H1 (cell line): ENCODE measurements at regions not wholly inside any gene's neighbourhood (a gene's known extent, or its start where the extent isn't known, plus 50 kb on each side); places are given as distances from the start of the nearest gene placed in this dataset.

Source experiments
- CTCF ChIA-PET: fragments of 300-600 bp; sonication (Branson Sonifier 250); formaldehyde crosslinking; loops from one replicate; lab custom pipeline; 2021; ENCODE audit not compliant: partially characterized antibody; lab: Charles Lee
- POLR2A ChIA-PET: fragments of 300-600 bp; sonication (Branson Sonifier 250); formaldehyde crosslinking; loops from one replicate; lab custom pipeline; 2021; ENCODE audit warnings: inconsistent platforms; ENCODE audit not compliant: partially characterized antibody; lab: Charles Lee
- DNase-seq, 2 experiments: peaks; one replicate each; pipeline versions ENCODE4 v3.0.0 to v3.0.0-alpha.2; 2010 to 2022; ENCODE audit warnings: low spot score in 2 of 2, low read depth in 1 of 2, mixed read lengths in 1 of 2
- FAIRE-seq: peaks from 2 replicates; lab custom pipeline; 2011; peaks lifted over from hg19 to GRCh38; lab: Jason Lieb, UNC
- H2AFZ ChIP-seq: 2 replicates; pipeline ENCODE4 v1.8.1; 2012; ENCODE audit warnings: low read length, inconsistent platforms
- H2AK5ac ChIP-seq: 2 replicates; pipeline ENCODE4 v1.6.1; 2013; ENCODE audit warnings: low read depth, low read length
- H2BK120ac ChIP-seq: replicated peaks from 2 replicates; pipeline ENCODE3; 2013; ENCODE audit warnings: low read depth, low read length, inconsistent platforms
- H2BK12ac ChIP-seq: 2 replicates; pipeline ENCODE4 v1.6.1; 2013; ENCODE audit warnings: low read depth, low read length
- H2BK15ac ChIP-seq: 2 replicates; pipeline ENCODE4 v1.6.1; 2013; ENCODE audit warnings: low read length
- H2BK20ac ChIP-seq: 2 replicates; pipeline ENCODE4 v1.6.1; 2013; ENCODE audit warnings: low read length
- H2BK5ac ChIP-seq: 2 replicates; pipeline ENCODE4 v1.6.1; 2013; ENCODE audit warnings: low read depth, low read length
- H3K14ac ChIP-seq: 2 replicates; pipeline ENCODE4 v1.6.1; 2013; ENCODE audit warnings: inconsistent platforms; ENCODE audit not compliant: insufficient read length
- H3K18ac ChIP-seq: 2 replicates; pipeline ENCODE4 v1.6.1; 2013; ENCODE audit warnings: low read length; ENCODE audit errors: extremely low read depth
- H3K23ac ChIP-seq: 2 replicates; pipeline ENCODE4 v1.6.1; 2013; ENCODE audit warnings: inconsistent platforms; ENCODE audit not compliant: insufficient read length
- H3K23me2 ChIP-seq: 2 replicates; pipeline ENCODE4 v1.6.1; 2013; ENCODE audit warnings: low read depth, low read length
- H3K27ac ChIP-seq: 2 replicates; pipeline ENCODE4 v1.6.1; 2011; ENCODE audit warnings: low read depth, low read length, inconsistent platforms
- H3K27me3 ChIP-seq, 4 experiments: replicated peaks in 1 of 4; 1 replicate in 1 of 4; 2 replicates in 3 of 4; pipeline versions ENCODE4 v1.6.1 to v1.8.1; 2011 to 2013; ENCODE audit warnings: low read length in 3 of 4, mild to moderate bottlenecking in 3 of 4, inconsistent platforms in 2 of 4, mixed read lengths in 2 of 4, moderate library complexity in 1 of 4; ENCODE audit not compliant: control insufficient read depth in 3 of 4, insufficient read depth in 3 of 4; ENCODE audit errors: extremely low read depth in 1 of 4
- H3K36me3 ChIP-seq, 4 experiments: 2 replicates each; pipeline versions ENCODE4 v1.6.1 to v1.8.1; 2011 to 2013; ENCODE audit warnings: mild to moderate bottlenecking in 4 of 4, low read length in 3 of 4, moderate library complexity in 2 of 4, control low read depth in 1 of 4, inconsistent platforms in 1 of 4; ENCODE audit not compliant: insufficient read depth in 4 of 4, control insufficient read depth in 2 of 4
- H3K4ac ChIP-seq: replicated peaks from 2 replicates; pipeline ENCODE3; 2013; ENCODE audit warnings: low read length, low read depth, mixed read lengths, inconsistent platforms; ENCODE audit not compliant: insufficient read length
- H3K4me1 ChIP-seq, 4 experiments: replicated peaks in 1 of 4; 1 replicate in 1 of 4; 2 replicates in 3 of 4; pipeline versions ENCODE4 v1.6.1 to v1.8.1; 2011 to 2013; ENCODE audit warnings: low read length in 3 of 4, inconsistent platforms in 2 of 4, mixed read lengths in 1 of 4; ENCODE audit not compliant: insufficient read depth in 4 of 4, control insufficient read depth in 3 of 4
- H3K4me2 ChIP-seq, 2 experiments: 2 replicates each; pipeline versions ENCODE4 v1.6.1 to v1.8.1; 2011 to 2013; ENCODE audit warnings: low read depth in 2 of 2, low read length in 2 of 2, control low read depth in 1 of 2, inconsistent platforms in 1 of 2, mild to moderate bottlenecking in 1 of 2; ENCODE audit not compliant: insufficient read depth in 1 of 2
- H3K4me3 ChIP-seq, 4 experiments: fragments of 200-600, 300-600 bp in 1 of 4; sonication (generic), shearing (Covaris generic), sonication (Bioruptor Twin) in 1 of 4; 2 replicates each; pipeline versions ENCODE4 v1.5.1 to v1.8.1; 2011 to 2016; ENCODE audit warnings: low read length in 4 of 4, low read depth in 3 of 4, control low read depth in 2 of 4, inconsistent platforms in 2 of 4, mild to moderate bottlenecking in 2 of 4, mixed read lengths in 1 of 4, moderate library complexity in 1 of 4; ENCODE audit not compliant: insufficient read depth in 2 of 4; ENCODE audit errors: extremely low read depth in 1 of 4
- H3K56ac ChIP-seq: replicated peaks from 2 replicates; pipeline ENCODE3; 2013; ENCODE audit warnings: low read depth, mild to moderate bottlenecking, mixed read lengths, low read length, inconsistent platforms; ENCODE audit not compliant: insufficient read length
- H3K79me1 ChIP-seq: 2 replicates; pipeline ENCODE4 v1.6.1; 2013; ENCODE audit warnings: low read depth, low read length, control low read depth
- H3K79me2 ChIP-seq, 2 experiments: 2 replicates each; pipeline versions ENCODE4 v1.6.1 to v1.8.1; 2012 to 2013; ENCODE audit warnings: low read length in 2 of 2, mild to moderate bottlenecking in 2 of 2, inconsistent platforms in 1 of 2; ENCODE audit not compliant: insufficient read depth in 2 of 2, control insufficient read depth in 1 of 2
- H3K9ac ChIP-seq, 4 experiments: replicated peaks in 1 of 4; 1 replicate in 1 of 4; 2 replicates in 3 of 4; pipeline versions ENCODE4 v1.6.1 to v1.8.1; 2011 to 2013; ENCODE audit warnings: low read depth in 3 of 4, low read length in 3 of 4, control low read depth in 2 of 4, mild to moderate bottlenecking in 2 of 4, moderate library complexity in 2 of 4, inconsistent platforms in 1 of 4; ENCODE audit errors: extremely low read depth in 1 of 4
- H3K9me3 ChIP-seq, 2 experiments: 2 replicates each; pipeline versions ENCODE4 v1.6.1 to v1.8.1; 2012 to 2013; ENCODE audit warnings: mild to moderate bottlenecking in 2 of 2, moderate library complexity in 2 of 2, control low read depth in 1 of 2, inconsistent platforms in 1 of 2, low read depth in 1 of 2, low read length in 1 of 2, mixed read lengths in 1 of 2; ENCODE audit not compliant: insufficient read depth in 2 of 2
- H4K20me1 ChIP-seq, 2 experiments: replicated peaks in 1 of 2; 2 replicates each; pipeline versions ENCODE3 to v1.8.1; 2011 to 2013; ENCODE audit warnings: inconsistent platforms in 2 of 2, low read length in 2 of 2, mild to moderate bottlenecking in 1 of 2; ENCODE audit not compliant: insufficient read depth in 2 of 2, control insufficient read depth in 1 of 2
- H4K5ac ChIP-seq: 2 replicates; pipeline ENCODE4 v1.6.1; 2013; ENCODE audit warnings: low read length, low read depth, mixed read lengths, inconsistent platforms; ENCODE audit not compliant: insufficient read length
- H4K8ac ChIP-seq: 2 replicates; pipeline ENCODE4 v1.8.0; 2013; ENCODE audit warnings: mild to moderate bottlenecking, moderate library complexity, low read length, inconsistent platforms; ENCODE audit not compliant: insufficient read depth; ENCODE audit errors: extremely low read depth
- H4K91ac ChIP-seq: replicated peaks from 2 replicates; pipeline ENCODE3; 2013; ENCODE audit warnings: low read length, mixed read lengths, inconsistent platforms; ENCODE audit not compliant: insufficient read length
- CEBPB ChIP-seq: IDR thresholded peaks from 2 replicates; pipeline ENCODE4 v1.6.1; 2012; ENCODE audit warnings: low read depth, low read length
- CHD2 ChIP-seq: IDR thresholded peaks from 2 replicates; pipeline ENCODE4 v1.6.1; 2012; ENCODE audit warnings: low read length, improper control_type of control experiment
- FOSL1 ChIP-seq: IDR thresholded peaks from 2 replicates; pipeline ENCODE4 v1.6.1; 2011; ENCODE audit warnings: mild to moderate bottlenecking, low read depth, low read length, moderate library complexity; ENCODE audit not compliant: insufficient read depth
- WGBS, 2 experiments: shearing (Covaris generic) in 1 of 2; methylation state at CpG; one replicate each; pipeline versions ENCODE4 v1.1.6 to v1.1.7; 2013 to 2015; ENCODE audit warnings: low lambda C conversion rate in 2 of 2, mixed read lengths in 2 of 2, inconsistent platforms in 1 of 2, low coverage in 1 of 2, missing lambda C conversion rate in 1 of 2; ENCODE audit not compliant: insufficient replicate concordance in 2 of 2, insufficient coverage in 1 of 2, insufficient read length in 1 of 2; ENCODE audit errors: extremely low coverage in 1 of 2, missing lambda C conversion rate in 1 of 2; 5-methylcytosine and 5-hydroxymethylcytosine counted together

GRCh38 chr2:238636269-238637073 is 209.7 kb downstream of the ASB1 start:
- H3K36me3 ChIP-seq, result no peaks in the 10 kb centered on the region
- POLR2A ChIA-PET, result no interaction called here
- H2BK5ac ChIP-seq, result no peak overlapping the region
- no peaks in the 10 kb centered on the region for H3K27me3 ChIP-seq
- no peak for FAIRE-seq
- H4K91ac ChIP-seq, result no peak overlapping the region
- no peaks in the 10 kb centered on the region for H3K79me2 ChIP-seq
- no peaks in the 10 kb centered on the region; the same call in 1 of the 2 replicates for H3K23me2 ChIP-seq
- no peaks in the 10 kb centered on the region for H3K4me1 ChIP-seq
- H3K18ac ChIP-seq, result no peak overlapping the region
- H3K4ac ChIP-seq, result no peak overlapping the region
- H2BK15ac ChIP-seq, result no peak overlapping the region
- H2AK5ac ChIP-seq, result no peak overlapping the region
- H4K8ac ChIP-seq, result no peak overlapping the region
- H2BK12ac ChIP-seq, result no peak overlapping the region
- WGBS, 2 experiments, result 87% methylated on average over 23 of the region's 23 CpGs; no CpG with 5 or more reads in 1 of the 2 experiments
- H3K27ac ChIP-seq, result no peak overlapping the region
- H3K79me1 ChIP-seq, result no peaks in the 10 kb centered on the region
- TF ChIP-seq CEBPB, result no peak
- no peak for TF ChIP-seq FOSL1
- no peak for TF ChIP-seq CHD2
- CTCF ChIA-PET, result no interaction called here
- no peak overlapping the region for H3K14ac ChIP-seq
- H3K56ac ChIP-seq, result no peak overlapping the region
- H2BK120ac ChIP-seq, result no peak overlapping the region
- H3K4me3 ChIP-seq, result no peak overlapping the region
- peak in 1 of 2 experiments; percentile 24 for DNase-seq
- no peak overlapping the region for H4K5ac ChIP-seq
- no peak overlapping the region for H3K23ac ChIP-seq
- H2AFZ ChIP-seq, result no peak overlapping the region
- peaks cover 0 to 1% of the 10 kb centered on the region in 2 experiments for H4K20me1 ChIP-seq
- H3K4me2 ChIP-seq, result no peak overlapping the region
- no peak overlapping the region for H2BK20ac ChIP-seq
- H3K9ac ChIP-seq, result no peak overlapping the region
- H3K9me3 ChIP-seq, result no peaks in the 10 kb centered on the region
